ENCODE measurements at regions not wholly inside any gene's neighbourhood (a gene's known extent, or its start where the extent isn't known, plus 50 kb on each side); places are given as distances from the start of the nearest gene placed in this dataset.

- H4K20me1 ChIP-seq (ENCODE audit: insufficient read depth, low read length, poor library complexity, severe bottlenecking) = no peaks in the 10 kb centered on the region
- no peak overlapping the region for H3K4me2 ChIP-seq (ENCODE audit: low read depth, low read length, poor library complexity, severe bottlenecking)
- no peaks in the 10 kb centered on the region for H3K27me3 ChIP-seq (ENCODE audit: insufficient read depth, low read length, poor library complexity, severe bottlenecking)
- H3F3A ChIP-seq (ENCODE audit: low read depth) = no peaks in the 10 kb centered on the region
- no peaks in the 10 kb centered on the region for H3K79me2 ChIP-seq (ENCODE audit: insufficient read depth, low read length)
- H3K9me3 ChIP-seq (ENCODE audit: insufficient read depth, low read depth, low read length) = peaks cover 3% of the 10 kb centered on the region; the same call in 1 of the 2 replicates
- H3K4me1 ChIP-seq (ENCODE audit: insufficient read depth, low read length, poor library complexity, severe bottlenecking) = peaks cover under 1% of the 10 kb centered on the region
- H3K36me3 ChIP-seq (ENCODE audit: insufficient read depth, low read length) = no peaks in the 10 kb centered on the region
- no peak overlapping the region for H3K9ac ChIP-seq (ENCODE audit: low read depth, low read length, poor library complexity, severe bottlenecking)
- no peak for TF ChIP-seq CTCF (conservative IDR thresholded peaks at IDR 0.05; ENCODE audit: low read length)
- no peak overlapping the region for H2AFZ ChIP-seq (ENCODE audit: low read length)
- H3K4me3 ChIP-seq (ENCODE audit: low read length, poor library complexity, severe bottlenecking) = no peak overlapping the region
- no peaks in the 10 kb centered on the region for H3K9me2 ChIP-seq (replicated peaks; ENCODE audit: low read depth, low read length)
Measured at GRCh38 chr3:194240766-194241165, 104.8 kb downstream of the HES1 start.

- H3K27me3 ChIP-seq (ENCODE audit: insufficient read depth, low read length, poor library complexity, severe bottlenecking) = no peaks in the 10 kb centered on the region
- no peaks in the 10 kb centered on the region for H3K9me2 ChIP-seq (replicated peaks; ENCODE audit: low read depth, low read length)
- no peak overlapping the region for H3K9ac ChIP-seq (ENCODE audit: low read depth, low read length, poor library complexity, severe bottlenecking)
- no peaks in the 10 kb centered on the region for H4K20me1 ChIP-seq (ENCODE audit: insufficient read depth, low read length, poor library complexity, severe bottlenecking)
- no peak overlapping the region for H3K4me2 ChIP-seq (ENCODE audit: low read depth, low read length, poor library complexity, severe bottlenecking)
- no peaks in the 10 kb centered on the region for H3K79me2 ChIP-seq (ENCODE audit: insufficient read depth, low read length)
- TF ChIP-seq CTCF (conservative IDR thresholded peaks at IDR 0.05; ENCODE audit: low read length) (no peak), EZH2phosphoT487 (IDR thresholded peaks at IDR 0.05; ENCODE audit: borderline replicate concordance) (no peak)
- no peak overlapping the region for H3K4me3 ChIP-seq (ENCODE audit: low read length, poor library complexity, severe bottlenecking)
- no peaks in the 10 kb centered on the region for H3F3A ChIP-seq (ENCODE audit: low read depth)
- H3K4me1 ChIP-seq (ENCODE audit: insufficient read depth, low read length, poor library complexity, severe bottlenecking) = peaks cover 14% of the 10 kb centered on the region
- H3K9me3 ChIP-seq (ENCODE audit: insufficient read depth, low read depth, low read length) = no peaks in the 10 kb centered on the region
- H2AFZ ChIP-seq (ENCODE audit: low read length) = no peak overlapping the region
- H3K36me3 ChIP-seq (ENCODE audit: insufficient read depth, low read length) = no peaks in the 10 kb centered on the region
Measured at GRCh38 chr3:194243172-194243837, 107.4 kb downstream of the HES1 start.

- no peaks in the 10 kb centered on the region for H3F3A ChIP-seq (ENCODE audit: low read depth)
- no peak overlapping the region for H3K4me3 ChIP-seq (ENCODE audit: low read length, poor library complexity, severe bottlenecking)
- H3K4me1 ChIP-seq (ENCODE audit: insufficient read depth, low read length, poor library complexity, severe bottlenecking) = peaks cover 22% of the 10 kb centered on the region
- TF ChIP-seq EZH2phosphoT487 (IDR thresholded peaks at IDR 0.05; ENCODE audit: borderline replicate concordance) (no peak), CTCF (conservative IDR thresholded peaks at IDR 0.05; ENCODE audit: low read length) (no peak)
- no peaks in the 10 kb centered on the region for H3K9me3 ChIP-seq (ENCODE audit: insufficient read depth, low read depth, low read length)
- H3K36me3 ChIP-seq (ENCODE audit: insufficient read depth, low read length) = no peaks in the 10 kb centered on the region
- H3K9ac ChIP-seq (ENCODE audit: low read depth, low read length, poor library complexity, severe bottlenecking) = no peak overlapping the region
- no peaks in the 10 kb centered on the region for H3K27me3 ChIP-seq (ENCODE audit: insufficient read depth, low read length, poor library complexity, severe bottlenecking)
- H3K9me2 ChIP-seq (replicated peaks; ENCODE audit: low read depth, low read length) = no peaks in the 10 kb centered on the region
- H4K20me1 ChIP-seq (ENCODE audit: insufficient read depth, low read length, poor library complexity, severe bottlenecking) = no peaks in the 10 kb centered on the region
- H2AFZ ChIP-seq (ENCODE audit: low read length) = no peak overlapping the region
- H3K4me2 ChIP-seq (ENCODE audit: low read depth, low read length, poor library complexity, severe bottlenecking) = no peak overlapping the region
- no peaks in the 10 kb centered on the region for H3K79me2 ChIP-seq (ENCODE audit: insufficient read depth, low read length)
Measured at GRCh38 chr3:194244167-194244566, 107.0 kb downstream of the CPN2 start.

All from Loucy (cell line).